ENCODE measurements at regions not wholly inside any gene's neighbourhood (a gene's known extent, or its start where the extent isn't known, plus 50 kb on each side); places are given as distances from the start of the nearest gene placed in this dataset.

GRCh38 chr5:35561396-35561795 is 56.3 kb upstream of the SPEF2 start:
- Histone ChIP-seq H4K20me1 (ENCODE audit: insufficient read depth) (no peaks in the 10 kb centered on the region), H3K4me3 (no peak overlapping the region), H3K27ac (no peak overlapping the region), H3K79me2 (ENCODE audit: insufficient read depth) (no peaks in the 10 kb centered on the region), H2AFZ (no peak overlapping the region), H3K9me3 (ENCODE audit: low read depth) (no peaks in the 10 kb centered on the region), H3F3A (ENCODE audit: insufficient read depth) (no peaks in the 10 kb centered on the region), H3K9me2 (ENCODE audit: insufficient read depth) (no peaks in the 10 kb centered on the region), H3K36me3 (ENCODE audit: low read depth) (no peaks in the 10 kb centered on the region), H3K4me2 (ENCODE audit: unreplicated experiment) (no peak overlapping the region), H3K27me3 (replicated peaks; ENCODE audit: insufficient read depth) (no peaks in the 10 kb centered on the region), H3K9ac (no peak overlapping the region), H3K4me1 (ENCODE audit: insufficient read depth) (no peaks in the 10 kb centered on the region)
- DNase-seq = no peak
- in situ Hi-C loops (cut with MboI) = no loop called here
- TF ChIP-seq EZH2 (IDR thresholded peaks at IDR 0.05; ENCODE audit: insufficient read depth, poor library complexity, severe bottlenecking) (no peak), EZH2phosphoT487 (IDR thresholded peaks at IDR 0.05; ENCODE audit: insufficient read depth, low read depth) (no peak)

GRCh38 chr5:35557748-35558147 is 59.9 kb upstream of the SPEF2 start:
- H3K36me3 ChIP-seq (ENCODE audit: low read depth) = no peaks in the 10 kb centered on the region
- WGBS, 2 experiments (ENCODE audit: low coverage in 1 of 2, low lambda C conversion rate in 2 of 2, missing lambda C conversion rate in 2 of 2) = 17 to 21% methylated on average over 1 of the region's 1 CpG

GRCh38 chr5:35557199-35557598 is 60.5 kb upstream of the SPEF2 start:
- H3K9me3 ChIP-seq (ENCODE audit: low read depth) = no peaks in the 10 kb centered on the region
- no peaks in the 10 kb centered on the region for H3K4me1 ChIP-seq (ENCODE audit: insufficient read depth)
- H3K36me3 ChIP-seq (ENCODE audit: low read depth) = no peaks in the 10 kb centered on the region
- in situ Hi-C loops (cut with MboI) = no loop called here
- no peaks in the 10 kb centered on the region for H4K20me1 ChIP-seq (ENCODE audit: insufficient read depth)
- H3K79me2 ChIP-seq (ENCODE audit: insufficient read depth) = no peaks in the 10 kb centered on the region
- no peak overlapping the region for H3K27ac ChIP-seq
- no peak overlapping the region for H3K4me2 ChIP-seq (ENCODE audit: unreplicated experiment)
- no peak overlapping the region for H2AFZ ChIP-seq
- WGBS, 2 experiments (ENCODE audit: low coverage in 1 of 2, low lambda C conversion rate in 2 of 2, missing lambda C conversion rate in 2 of 2) = 27 to 34% methylated on average over 2 of the region's 2 CpGs
- no peaks in the 10 kb centered on the region for H3K27me3 ChIP-seq (replicated peaks; ENCODE audit: insufficient read depth)
- no peak for DNase-seq
- H3K9me2 ChIP-seq (ENCODE audit: insufficient read depth) = no peaks in the 10 kb centered on the region
- H3F3A ChIP-seq (ENCODE audit: insufficient read depth) = no peaks in the 10 kb centered on the region
- H3K4me3 ChIP-seq = no peak overlapping the region
- H3K9ac ChIP-seq = no peak overlapping the region
- TF ChIP-seq EZH2 (IDR thresholded peaks at IDR 0.05; ENCODE audit: insufficient read depth, poor library complexity, severe bottlenecking) (no peak), EZH2phosphoT487 (IDR thresholded peaks at IDR 0.05; ENCODE audit: insufficient read depth, low read depth) (no peak)

More at GRCh38 chr5:35557748-35558147, 59.9 kb upstream of the SPEF2 start:
- no peaks in the 10 kb centered on the region for H3K9me2 ChIP-seq (ENCODE audit: insufficient read depth)
- no peak overlapping the region for H3K9ac ChIP-seq
- no peaks in the 10 kb centered on the region for H4K20me1 ChIP-seq (ENCODE audit: insufficient read depth)
- no peaks in the 10 kb centered on the region for H3K4me1 ChIP-seq (ENCODE audit: insufficient read depth)
- H2AFZ ChIP-seq = no peak overlapping the region
- no peak for DNase-seq
- no peaks in the 10 kb centered on the region for H3K27me3 ChIP-seq (replicated peaks; ENCODE audit: insufficient read depth)
- H3K4me2 ChIP-seq (ENCODE audit: unreplicated experiment) = no peak overlapping the region
- no peak overlapping the region for H3K27ac ChIP-seq
- in situ Hi-C loops (cut with MboI) = no loop called here
- TF ChIP-seq EZH2 (IDR thresholded peaks at IDR 0.05; ENCODE audit: insufficient read depth, poor library complexity, severe bottlenecking) = no peak
- TF ChIP-seq EZH2phosphoT487 (IDR thresholded peaks at IDR 0.05; ENCODE audit: insufficient read depth, low read depth) = no peak
- no peak overlapping the region for H3K4me3 ChIP-seq
- H3K9me3 ChIP-seq (ENCODE audit: low read depth) = no peaks in the 10 kb centered on the region
- H3K79me2 ChIP-seq (ENCODE audit: insufficient read depth) = no peaks in the 10 kb centered on the region
- no peaks in the 10 kb centered on the region for H3F3A ChIP-seq (ENCODE audit: insufficient read depth)

- TF ChIP-seq EZH2 (IDR thresholded peaks at IDR 0.05; ENCODE audit: insufficient read depth, poor library complexity, severe bottlenecking) (no peak), EZH2phosphoT487 (IDR thresholded peaks at IDR 0.05; ENCODE audit: insufficient read depth, low read depth) (no peak)
- H3K4me2 ChIP-seq (ENCODE audit: unreplicated experiment) = no peak overlapping the region
- no peak overlapping the region for H3K27ac ChIP-seq
- H3K36me3 ChIP-seq (ENCODE audit: low read depth) = no peaks in the 10 kb centered on the region
- H3K79me2 ChIP-seq (ENCODE audit: insufficient read depth) = no peaks in the 10 kb centered on the region
- no peaks in the 10 kb centered on the region for H3K27me3 ChIP-seq (replicated peaks; ENCODE audit: insufficient read depth)
- H3K4me3 ChIP-seq = no peak overlapping the region
- no peaks in the 10 kb centered on the region for H3F3A ChIP-seq (ENCODE audit: insufficient read depth)
- H2AFZ ChIP-seq = no peak overlapping the region
- in situ Hi-C loops (cut with MboI) = no loop called here
- H3K9me3 ChIP-seq (ENCODE audit: low read depth) = no peaks in the 10 kb centered on the region
- 10 to 12% methylated on average over 3 of the region's 3 CpGs for WGBS, 2 experiments (ENCODE audit: low coverage in 1 of 2, low lambda C conversion rate in 2 of 2, missing lambda C conversion rate in 2 of 2)
- no peaks in the 10 kb centered on the region for H3K9me2 ChIP-seq (ENCODE audit: insufficient read depth)
- no peak overlapping the region for H3K9ac ChIP-seq
- DNase-seq = no peak
- H3K4me1 ChIP-seq (ENCODE audit: insufficient read depth) = no peaks in the 10 kb centered on the region
- H4K20me1 ChIP-seq (ENCODE audit: insufficient read depth) = no peaks in the 10 kb centered on the region
Measured at GRCh38 chr5:35554016-35554415, 63.6 kb upstream of the SPEF2 start.

GRCh38 chr5:35545190-35545589 is 72.5 kb upstream of the SPEF2 start:
- H3K9ac ChIP-seq = no peak overlapping the region
- no peak overlapping the region for H3K27ac ChIP-seq
- no peak overlapping the region for H3K4me3 ChIP-seq
- DNase-seq = no peak
- H3K9me3 ChIP-seq (ENCODE audit: low read depth) = no peaks in the 10 kb centered on the region
- no peaks in the 10 kb centered on the region for H3K4me1 ChIP-seq (ENCODE audit: insufficient read depth)
- no peaks in the 10 kb centered on the region for H3F3A ChIP-seq (ENCODE audit: insufficient read depth)
- no peaks in the 10 kb centered on the region for H3K9me2 ChIP-seq (ENCODE audit: insufficient read depth)
- 65 to 71% methylated on average over 4 of the region's 4 CpGs for WGBS, 2 experiments (ENCODE audit: low coverage in 1 of 2, low lambda C conversion rate in 2 of 2, missing lambda C conversion rate in 2 of 2)
- no peaks in the 10 kb centered on the region for H3K79me2 ChIP-seq (ENCODE audit: insufficient read depth)
- TF ChIP-seq EZH2phosphoT487 (IDR thresholded peaks at IDR 0.05; ENCODE audit: insufficient read depth, low read depth) (no peak), EZH2 (IDR thresholded peaks at IDR 0.05; ENCODE audit: insufficient read depth, poor library complexity, severe bottlenecking) (no peak)
- no peak overlapping the region for H2AFZ ChIP-seq
- H4K20me1 ChIP-seq (ENCODE audit: insufficient read depth) = no peaks in the 10 kb centered on the region
- H3K4me2 ChIP-seq (ENCODE audit: unreplicated experiment) = no peak overlapping the region
- in situ Hi-C loops (cut with MboI) = no loop called here
- no peaks in the 10 kb centered on the region for H3K36me3 ChIP-seq (ENCODE audit: low read depth)
- no peaks in the 10 kb centered on the region for H3K27me3 ChIP-seq (replicated peaks; ENCODE audit: insufficient read depth)
